HG02973 (cell line): ENCODE measurements at regions not wholly inside any gene's neighbourhood (a gene's known extent, or its start where the extent isn't known, plus 50 kb on each side); places are given as distances from the start of the nearest gene placed in this dataset.

ENCODE experiments used
- ATAC-seq: cut with Tn5 transposase; IDR thresholded peaks from one replicate; pipeline ENCODE4 v1.9.1; 2021; ENCODE audit warnings: moderate library complexity; ENCODE audit not compliant: unreplicated experiment

DNA sequence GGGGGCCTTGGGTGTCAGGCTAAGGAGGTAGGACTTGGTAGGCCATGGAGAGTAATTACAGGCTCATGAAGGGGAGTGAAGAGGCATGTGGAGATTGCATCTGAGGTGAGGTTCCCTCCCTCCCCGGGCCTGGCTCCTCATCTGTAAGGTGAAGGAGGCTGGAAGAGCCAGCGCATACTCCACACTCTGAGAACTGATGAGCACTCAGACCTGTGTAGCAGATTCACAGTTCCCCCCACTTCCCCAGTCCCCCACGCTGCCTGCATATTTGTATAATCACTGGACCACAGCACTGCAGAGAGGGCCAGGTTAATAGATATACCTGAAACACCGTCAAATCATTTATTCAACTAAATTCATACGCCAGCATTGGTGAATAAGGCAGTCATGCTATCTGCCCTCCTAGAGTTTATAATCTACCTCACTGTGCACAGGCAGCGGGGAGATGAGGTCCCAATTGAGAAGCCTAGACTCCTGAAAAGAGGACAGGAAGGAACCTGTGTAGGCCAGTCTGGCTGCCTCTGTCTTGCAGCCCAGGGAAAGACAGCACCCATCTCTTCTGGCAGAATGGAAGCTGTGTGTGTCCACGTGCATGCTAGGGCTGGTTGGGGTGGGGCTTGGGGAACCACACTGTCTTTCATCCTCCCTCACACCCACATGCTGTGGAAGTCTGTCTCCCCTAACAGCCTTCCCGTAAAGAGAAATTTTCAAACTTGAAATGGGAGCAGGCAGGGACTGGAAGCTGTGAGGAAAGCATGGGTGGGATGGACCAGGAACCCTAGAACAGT lies 110.6 kb upstream of the ATP1A1 start:
- no peak for ATAC-seq

DNA sequence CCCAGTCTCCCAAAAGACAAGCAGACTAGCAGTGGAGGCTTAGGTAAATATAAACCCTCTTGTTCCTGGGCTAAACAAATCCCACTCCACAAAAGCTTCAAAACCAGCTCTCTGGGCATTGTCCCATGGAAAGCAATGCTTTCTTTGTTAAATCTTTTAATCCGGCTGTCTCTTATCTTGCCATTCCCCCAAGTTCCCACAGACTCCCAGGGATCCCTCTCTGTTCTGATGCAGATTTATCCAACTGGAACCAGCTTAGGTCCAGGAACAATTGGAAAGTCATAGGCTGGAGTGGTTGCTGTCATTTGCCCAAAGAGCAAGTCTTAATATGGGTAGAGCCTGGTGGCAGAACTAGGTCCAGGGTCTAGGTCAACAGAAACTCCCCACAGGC lies 110.1 kb upstream of the ATP1A1 start:
- ATAC-seq: no peak

DNA sequence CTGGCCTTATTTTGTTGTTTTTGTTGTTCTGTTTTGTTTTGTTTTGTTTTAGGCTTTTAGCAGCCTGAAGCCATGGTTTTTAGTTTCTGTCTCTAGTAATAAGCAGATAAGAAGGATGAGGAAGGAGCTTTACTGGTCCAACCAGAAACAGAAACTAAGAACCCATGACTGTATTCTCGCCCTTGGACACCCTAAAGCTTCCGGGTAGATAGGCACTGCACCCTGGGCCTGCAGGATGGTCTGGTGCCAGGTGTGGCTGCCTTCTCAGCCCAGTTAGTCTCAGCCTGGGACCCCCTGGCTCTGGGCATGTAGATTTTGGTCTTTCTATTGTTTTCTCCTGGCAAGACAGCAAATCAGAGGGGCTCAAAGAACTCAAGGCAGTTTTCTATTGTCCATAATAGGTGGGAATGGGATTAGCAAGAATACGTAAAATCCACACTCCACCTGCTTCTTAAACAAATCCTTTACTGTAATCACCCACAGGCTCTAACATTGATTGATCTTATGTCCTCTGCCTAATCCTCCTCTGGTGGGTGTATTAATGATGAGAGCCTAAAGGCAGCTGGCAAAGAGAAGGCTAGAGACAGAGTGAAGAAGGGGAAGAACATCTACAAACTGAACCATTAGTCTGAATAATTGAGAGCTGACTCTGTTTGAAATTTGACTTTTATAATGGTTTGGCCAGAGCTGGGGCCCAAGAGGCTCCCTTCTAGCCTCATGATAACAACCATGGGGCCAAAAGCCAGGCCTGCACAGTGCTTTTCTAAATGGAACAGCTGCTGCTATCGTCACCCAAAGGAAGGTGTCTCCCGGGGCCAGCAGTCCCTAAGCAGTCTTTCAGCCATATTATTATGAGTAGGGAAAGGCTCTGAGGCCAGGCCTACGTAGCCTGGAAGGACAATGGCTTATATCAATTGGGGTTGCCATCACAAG lies 106.8 kb upstream of the ATP1A1 start:
- no peak for ATAC-seq

DNA sequence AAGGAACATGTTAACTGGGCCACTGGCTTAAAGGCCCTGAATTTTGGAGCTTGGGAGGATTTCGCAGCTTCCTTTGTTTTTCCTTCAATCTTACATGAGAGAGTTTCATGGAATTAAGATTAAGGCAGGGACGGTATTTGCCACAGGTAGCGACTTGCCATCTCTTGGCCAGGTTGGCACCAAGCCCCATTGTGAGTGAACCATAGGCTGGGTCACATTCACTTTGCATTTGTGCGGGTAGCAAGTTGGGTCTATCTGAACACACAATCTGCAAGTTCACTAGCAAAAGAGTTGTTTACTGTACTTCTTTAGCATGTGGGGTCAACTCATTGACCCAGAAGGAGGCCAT lies 106.2 kb upstream of the ATP1A1 start:
- ATAC-seq: no peak

DNA sequence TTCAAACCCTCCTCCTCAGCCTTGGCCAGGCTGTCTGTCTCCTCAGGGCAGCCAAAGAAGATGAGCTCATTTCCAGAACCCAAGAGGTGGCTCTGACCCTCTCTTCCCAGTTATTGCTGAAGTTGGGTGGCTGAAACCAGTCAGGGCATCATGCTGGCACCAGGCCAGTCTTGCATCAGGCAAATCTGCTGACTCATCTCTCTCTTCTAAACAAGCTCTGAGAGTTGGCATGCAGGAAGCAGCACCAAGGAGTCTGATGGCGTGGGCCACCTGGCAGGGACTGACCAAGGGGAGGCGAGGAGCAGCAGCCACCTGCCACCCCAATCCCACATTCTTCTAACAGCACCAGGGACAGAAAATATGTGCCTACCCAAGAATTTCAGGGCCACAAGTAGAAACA lies 104.8 kb upstream of the ATP1A1 start:
- ATAC-seq: no peak

DNA sequence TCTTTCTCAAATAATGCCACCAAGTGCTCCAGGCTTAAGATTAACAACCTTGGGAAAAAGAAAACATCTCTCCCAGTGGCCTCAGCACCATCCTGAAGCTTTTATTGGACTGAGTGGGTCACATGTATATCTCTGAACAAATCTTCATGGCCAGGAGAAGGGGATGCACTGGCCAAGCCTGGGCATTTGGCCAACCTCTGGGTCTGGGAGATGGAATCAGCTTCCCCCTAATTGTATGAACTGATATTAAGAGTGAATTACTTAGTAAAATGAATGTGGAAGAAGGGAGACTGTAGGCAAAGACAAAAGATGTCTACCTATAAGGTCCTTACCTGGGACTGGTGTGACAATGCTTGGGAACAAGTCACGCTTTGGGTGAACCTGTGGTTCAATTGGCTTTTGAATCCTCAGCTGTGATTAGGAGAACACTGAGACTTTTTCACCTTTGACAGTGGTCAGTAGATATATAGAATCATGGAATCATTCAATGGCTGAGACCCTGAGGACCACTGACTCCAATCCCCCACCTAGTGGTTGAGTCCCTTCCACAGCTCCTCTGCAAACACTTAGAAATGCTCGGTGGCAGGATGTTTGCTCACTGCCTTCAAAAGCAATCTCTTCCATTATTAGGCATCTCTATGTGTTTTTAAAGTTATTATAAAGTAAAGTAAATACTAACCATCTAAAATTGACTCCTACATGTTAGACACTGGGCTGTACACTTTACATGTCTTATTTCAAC lies 102.6 kb upstream of the ATP1A1 start:
- no peak for ATAC-seq

DNA sequence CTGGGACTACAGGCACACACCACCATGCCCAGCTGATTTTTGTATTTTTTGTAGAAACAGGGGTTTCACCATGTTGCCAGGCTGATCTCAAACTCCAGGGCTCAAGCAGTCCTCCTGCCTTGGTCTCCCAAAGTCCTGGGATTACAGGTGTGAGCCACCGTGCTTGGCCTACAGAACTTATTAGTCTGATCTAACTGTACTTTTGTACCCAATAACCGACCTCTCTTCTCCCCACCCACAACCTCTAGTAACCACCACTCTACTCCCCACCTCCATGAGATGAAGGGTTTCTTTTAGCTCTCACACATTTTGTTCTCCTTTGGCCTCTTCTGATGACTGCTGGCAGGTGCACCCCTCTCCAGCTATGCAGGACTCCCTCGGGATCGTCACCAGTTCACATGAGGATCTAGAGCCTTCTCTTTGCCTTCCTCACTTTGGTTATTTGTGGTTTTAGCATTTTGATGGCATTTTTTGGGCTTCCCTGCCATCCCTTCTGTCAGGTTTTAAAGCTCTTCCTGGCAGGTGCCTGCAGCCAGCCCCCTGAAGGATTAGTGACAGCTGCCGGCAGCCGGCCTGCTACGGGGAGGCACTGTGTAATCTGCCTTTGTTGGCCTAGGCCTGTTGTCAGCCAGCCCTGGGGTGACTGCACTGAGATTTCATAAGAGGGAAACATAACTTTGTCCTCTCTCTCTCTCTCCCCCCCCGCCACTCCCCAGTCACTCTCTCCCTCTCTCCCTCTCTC lies 99.8 kb upstream of the ATP1A1 start:
- ATAC-seq: no peak

DNA sequence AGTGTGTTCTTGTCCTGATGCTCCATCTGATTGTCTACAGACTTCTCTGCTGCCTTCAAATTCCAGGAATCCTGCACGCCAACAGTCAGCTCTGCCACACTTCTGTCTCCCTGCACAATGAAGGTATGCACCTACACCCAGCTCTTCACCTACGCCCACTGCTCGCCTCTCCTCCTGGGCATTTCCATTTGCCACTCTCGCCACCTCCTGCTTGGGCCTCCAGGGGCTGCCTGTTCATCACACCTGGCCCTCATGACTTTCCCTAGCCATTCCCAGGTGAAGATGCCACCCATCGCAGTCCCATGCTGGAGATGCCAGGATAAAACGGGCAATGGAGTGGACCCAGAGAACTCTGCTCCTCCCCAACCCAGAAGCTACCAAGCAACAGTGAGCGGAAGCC lies 96.5 kb upstream of the ATP1A1 start:
- no peak for ATAC-seq

DNA sequence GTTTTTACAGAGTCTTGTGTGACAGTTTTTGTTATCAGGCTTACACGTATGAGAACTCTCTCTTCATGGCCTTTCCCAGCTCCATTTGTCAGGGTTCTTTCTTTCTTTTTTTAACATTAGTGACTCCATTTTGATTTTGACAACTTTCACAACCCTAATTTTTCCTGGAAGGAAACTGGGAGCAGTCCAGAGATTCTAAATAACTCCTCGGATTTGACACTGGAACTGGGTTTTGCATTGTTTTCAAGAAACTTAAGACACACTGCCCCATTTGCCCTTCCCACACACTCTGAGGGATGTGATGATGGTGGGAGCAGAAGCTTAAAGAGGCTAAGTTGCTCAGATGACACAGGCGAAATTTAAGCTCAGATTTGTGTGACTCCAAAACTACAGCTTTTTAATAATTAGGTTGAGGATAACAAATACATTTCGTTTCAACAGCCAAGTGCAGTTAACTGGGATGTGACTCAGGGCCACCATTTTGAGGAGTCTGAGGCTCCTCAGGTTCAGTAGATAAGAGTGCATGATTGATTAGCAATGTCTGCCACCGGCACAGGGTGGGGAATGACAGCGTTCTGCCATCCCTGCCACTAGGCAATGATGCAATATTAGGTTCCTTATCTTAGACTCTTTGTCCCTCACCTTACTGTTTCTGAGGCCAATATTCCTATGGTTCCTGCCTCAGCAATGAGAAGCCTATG lies 95.1 kb upstream of the ATP1A1 start:
- no peak for ATAC-seq

DNA sequence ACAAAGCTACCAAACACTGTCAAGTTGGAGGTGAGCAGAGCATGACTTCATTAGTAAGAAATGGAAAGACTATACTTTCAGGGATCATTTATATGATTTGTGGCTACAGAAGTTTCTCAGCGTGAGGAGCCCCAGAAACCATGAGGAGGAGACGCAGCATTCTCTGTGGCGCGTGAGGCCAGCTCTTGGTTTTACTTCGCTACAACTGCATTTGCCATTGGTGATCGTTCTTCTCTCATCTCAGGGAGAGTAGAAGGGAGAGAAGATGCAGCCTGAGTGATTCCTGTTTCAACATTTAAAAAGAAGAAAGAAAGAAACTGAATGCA lies 94.5 kb upstream of the ATP1A1 start:
- no peak for ATAC-seq

DNA sequence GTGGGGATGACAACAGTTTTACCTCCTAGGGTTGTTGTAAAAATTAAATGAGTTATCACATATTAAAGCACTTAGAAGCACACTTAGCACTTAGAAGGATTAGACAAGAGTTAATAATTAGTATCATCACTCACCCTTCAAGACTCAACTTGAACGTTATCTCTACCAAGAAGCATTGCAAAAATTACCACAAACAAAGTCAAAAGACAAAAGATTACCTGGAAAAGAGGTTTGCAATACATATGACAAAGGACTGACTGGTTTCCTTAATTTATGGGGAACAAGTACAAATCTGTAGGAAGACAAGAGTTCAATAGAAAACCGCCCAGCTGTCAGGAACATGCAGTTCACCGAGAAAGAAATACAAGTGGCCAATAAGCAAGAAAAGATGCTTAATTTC lies 93.3 kb upstream of the ATP1A1 start:
- ATAC-seq: no peak

DNA sequence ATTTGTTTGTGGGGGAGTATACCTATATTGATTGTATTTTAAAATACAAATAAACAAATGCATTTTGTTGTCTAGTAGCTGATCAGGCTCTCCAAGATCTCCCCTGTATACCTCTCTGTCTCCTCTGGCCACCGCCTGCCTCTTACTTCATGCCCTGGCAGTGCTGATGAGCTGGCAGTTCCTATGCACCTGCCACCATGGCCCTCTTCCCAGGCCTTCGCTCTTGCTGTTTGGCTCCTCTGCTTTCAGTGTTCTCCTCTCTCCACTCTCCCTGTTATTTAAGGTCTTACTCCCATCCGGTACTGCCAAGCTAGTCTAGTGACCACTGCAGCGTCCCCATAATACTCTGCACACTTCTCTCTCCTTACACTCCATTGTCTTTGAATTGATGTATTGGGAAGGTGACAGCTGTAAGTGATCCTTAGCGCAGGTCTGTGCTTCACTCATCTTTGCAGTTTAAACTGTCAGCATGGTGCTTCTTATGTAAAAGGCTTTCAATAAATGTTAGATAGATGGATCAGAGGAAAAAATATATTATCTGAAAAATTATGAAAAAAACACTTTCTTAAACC lies 88.1 kb upstream of the ATP1A1 start:
- ATAC-seq: no peak

DNA sequence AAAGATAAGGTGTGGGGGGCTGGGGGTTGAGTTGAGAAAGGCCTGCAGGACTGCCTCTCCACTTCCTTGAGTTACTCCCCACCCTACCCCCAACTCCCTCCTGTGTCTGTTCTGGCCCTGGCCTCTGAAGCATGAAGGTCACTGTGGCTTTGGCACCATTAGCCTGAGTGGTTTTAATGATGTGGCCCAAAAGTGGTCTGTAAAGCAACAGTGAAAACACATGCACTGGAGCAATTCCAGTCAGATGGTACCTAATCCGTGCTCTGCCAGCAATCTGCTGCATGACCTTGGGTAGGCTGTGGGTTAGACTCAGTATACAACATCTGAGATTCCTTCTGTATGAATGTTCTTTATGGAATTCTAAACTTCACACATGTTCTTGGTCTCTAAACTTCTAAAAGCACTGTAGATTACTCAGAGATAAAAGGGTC lies 86.5 kb upstream of the ATP1A1 start:
- no peak for ATAC-seq

DNA sequence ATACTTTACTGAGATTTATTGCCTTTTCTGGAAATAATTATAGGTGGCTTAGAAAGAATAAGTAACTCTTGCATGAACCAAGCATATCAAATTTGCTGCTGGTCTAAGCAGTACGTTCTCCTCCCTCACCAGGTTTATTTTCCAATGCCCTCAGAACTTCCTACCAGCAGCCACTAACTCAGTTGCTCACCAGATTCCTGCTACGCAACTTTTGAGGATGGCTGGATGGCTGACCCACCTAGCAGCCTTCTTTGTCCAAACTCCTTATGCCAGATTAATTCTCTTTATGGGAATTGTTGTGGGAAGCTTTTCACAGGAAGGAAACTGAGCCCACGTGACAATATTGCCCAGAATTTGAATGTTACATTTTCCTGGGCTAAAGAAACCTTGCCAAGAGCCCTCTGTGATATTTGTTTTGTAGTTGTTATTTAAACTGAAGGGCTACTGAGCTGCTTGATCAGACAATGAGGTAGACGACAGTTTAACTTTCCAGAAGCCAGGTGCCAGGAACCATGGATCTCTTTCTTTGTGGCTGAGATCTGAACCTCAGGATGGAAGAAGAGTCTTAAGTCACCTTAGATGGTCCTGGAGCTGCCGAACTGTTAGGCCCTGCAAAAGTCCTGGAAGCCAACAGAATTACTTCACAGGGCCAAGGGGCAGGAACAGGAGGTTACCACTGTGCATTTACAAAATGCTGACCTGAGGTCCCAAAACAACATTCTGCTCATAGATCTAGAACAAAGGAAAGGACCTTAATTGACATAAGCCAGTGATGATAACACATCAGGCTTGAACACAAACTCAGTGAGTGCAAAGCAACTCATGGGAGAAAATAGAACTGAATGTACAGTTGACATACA lies 85.5 kb upstream of the ATP1A1 start:
- peak; percentile 10 for ATAC-seq

DNA sequence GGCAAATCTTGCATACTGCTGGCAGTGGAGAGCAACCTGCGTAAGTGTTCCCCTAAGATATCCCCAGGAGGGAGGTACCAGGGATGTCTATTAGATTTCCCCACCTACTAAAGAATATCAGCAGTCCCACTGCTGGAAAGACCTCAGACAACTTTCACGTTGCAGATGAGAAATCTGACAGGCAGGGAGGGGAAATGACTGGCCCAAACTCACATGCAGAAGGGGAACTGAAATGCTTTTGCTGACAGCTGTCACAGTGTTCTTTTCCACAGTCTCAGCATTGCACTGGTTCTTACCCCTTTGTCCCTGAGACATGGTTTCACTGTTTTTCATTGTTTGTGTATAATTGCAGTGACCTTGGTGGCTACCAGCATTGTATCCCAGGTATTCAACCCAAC lies 84.8 kb upstream of the ATP1A1 start:
- ATAC-seq: peak; percentile 66

DNA sequence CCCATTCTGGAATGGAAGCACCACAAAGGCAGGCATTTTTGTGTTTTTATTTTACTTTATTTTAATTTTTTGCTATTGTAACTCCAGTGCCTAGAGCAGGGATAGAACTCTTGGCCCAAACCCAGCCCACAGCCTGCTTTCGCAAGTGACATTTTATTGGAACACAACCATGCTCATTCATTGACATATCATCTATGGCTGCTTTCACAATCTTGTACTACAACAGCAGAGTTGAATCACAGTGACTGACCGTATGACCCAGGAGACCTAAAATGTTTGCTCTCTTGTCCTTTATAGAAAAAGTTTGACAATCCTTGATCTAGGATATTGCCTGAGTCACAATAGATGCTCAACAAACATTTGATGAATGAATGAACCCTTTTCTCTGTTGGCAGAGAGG lies 83.9 kb upstream of the ATP1A1 start:
- no peak for ATAC-seq

DNA sequence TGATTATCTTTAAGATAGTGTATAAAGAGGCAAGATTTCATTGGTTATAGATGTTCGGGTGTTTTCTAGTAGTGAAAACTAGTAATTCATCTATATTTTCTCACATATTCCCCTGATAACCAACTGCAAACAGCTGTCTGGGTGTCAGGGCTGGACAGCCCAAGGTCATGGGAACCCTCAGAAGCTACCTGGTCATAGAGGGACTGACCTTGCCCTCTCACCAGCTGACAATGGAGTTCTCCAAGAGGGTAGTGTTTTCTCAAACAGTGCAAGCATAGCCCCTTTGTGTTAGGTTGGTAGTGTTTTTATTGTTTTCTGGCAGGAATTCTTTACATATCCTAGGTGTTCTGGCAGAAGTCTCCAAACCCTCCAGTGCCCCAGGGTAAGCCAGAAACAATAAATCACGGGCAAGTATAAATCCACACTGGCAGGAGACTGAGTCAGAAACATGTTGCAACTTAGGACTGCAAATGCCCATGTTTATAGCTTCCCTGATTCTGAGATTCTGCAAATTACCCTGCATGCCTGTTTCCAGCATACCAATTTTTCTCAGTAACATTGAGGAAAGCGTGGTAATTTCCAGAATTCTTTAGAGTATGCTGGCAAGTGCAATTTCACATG lies 82.8 kb upstream of the ATP1A1 start:
- ATAC-seq: no peak

DNA sequence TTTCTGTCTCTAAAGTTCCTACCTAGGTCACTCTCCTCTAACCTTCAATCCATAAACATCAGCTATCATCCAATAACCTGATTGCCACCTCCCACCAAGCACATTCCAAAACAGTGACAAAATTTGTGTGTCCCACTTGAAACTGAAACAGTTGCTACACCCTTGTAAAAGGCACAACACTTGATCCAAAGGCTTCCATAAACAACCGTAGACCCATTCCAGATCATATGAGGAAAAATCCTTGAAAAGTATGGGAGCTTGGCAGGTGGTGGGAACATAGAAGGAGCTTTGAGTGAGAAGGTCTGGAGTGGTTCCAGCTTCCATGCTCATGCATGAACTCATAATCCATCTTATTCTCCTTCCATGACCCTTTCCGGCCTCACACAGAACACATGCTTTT lies 82.0 kb upstream of the ATP1A1 start:
- no peak for ATAC-seq
